Gastroesophageal sphincter (tissue), 3 donors: ENCODE measurements at regions not wholly inside any gene's neighbourhood (a gene's known extent, or its start where the extent isn't known, plus 50 kb on each side); places are given as distances from the start of the nearest gene placed in this dataset.

ENCODE experiments used
- POLR2A ChIP-seq, 2 donors: fragments of 450-650 bp; IDR thresholded peaks; one replicate each; pipeline ENCODE4 v1.6.1; 2017; ENCODE audit warnings: antibody characterized with exemption in 2 of 2, mild to moderate bottlenecking in 2 of 2, moderate library complexity in 1 of 2
- TF ChIP-seq, protein P1 (sequence below), 4 experiments: fragments of 200-600 bp in 2 of 4; fragments of 450-650 bp in 2 of 4; sonication (generic) in 1 of 4; IDR thresholded peaks; one replicate each; pipeline ENCODE4 v1.5.1; 2017 to 2019; ENCODE audit warnings: antibody characterized with exemption in 4 of 4, mild to moderate bottlenecking in 2 of 4, moderate library complexity in 2 of 4

DNA sequence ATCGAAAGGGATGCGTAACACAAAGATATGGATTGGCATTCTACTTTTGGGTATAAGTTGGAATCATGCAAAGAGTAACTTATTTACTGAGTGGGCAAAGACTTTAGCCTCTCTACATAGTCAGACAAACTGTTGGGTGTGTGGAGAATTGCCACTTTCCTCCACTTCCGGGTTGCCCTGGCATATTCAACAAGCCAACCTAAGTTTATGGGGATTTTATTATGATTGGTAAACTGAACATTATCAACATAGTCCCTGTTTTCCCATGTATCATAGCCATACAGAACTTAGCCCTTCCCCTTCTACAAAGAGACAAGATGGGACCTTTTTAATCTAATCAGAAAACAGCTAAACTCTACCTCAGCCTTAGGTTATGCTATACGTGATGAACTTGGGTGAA, 121.6 kb downstream of the AGTR2 start:
- TF ChIP-seq, protein P1, sequence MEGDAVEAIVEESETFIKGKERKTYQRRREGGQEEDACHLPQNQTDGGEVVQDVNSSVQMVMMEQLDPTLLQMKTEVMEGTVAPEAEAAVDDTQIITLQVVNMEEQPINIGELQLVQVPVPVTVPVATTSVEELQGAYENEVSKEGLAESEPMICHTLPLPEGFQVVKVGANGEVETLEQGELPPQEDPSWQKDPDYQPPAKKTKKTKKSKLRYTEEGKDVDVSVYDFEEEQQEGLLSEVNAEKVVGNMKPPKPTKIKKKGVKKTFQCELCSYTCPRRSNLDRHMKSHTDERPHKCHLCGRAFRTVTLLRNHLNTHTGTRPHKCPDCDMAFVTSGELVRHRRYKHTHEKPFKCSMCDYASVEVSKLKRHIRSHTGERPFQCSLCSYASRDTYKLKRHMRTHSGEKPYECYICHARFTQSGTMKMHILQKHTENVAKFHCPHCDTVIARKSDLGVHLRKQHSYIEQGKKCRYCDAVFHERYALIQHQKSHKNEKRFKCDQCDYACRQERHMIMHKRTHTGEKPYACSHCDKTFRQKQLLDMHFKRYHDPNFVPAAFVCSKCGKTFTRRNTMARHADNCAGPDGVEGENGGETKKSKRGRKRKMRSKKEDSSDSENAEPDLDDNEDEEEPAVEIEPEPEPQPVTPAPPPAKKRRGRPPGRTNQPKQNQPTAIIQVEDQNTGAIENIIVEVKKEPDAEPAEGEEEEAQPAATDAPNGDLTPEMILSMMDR (IDR thresholded peaks at IDR 0.05): no peak
- TF ChIP-seq POLR2A (IDR thresholded peaks at IDR 0.05): no peak
